HG03139 (cell line): ENCODE measurements at regions not wholly inside any gene's neighbourhood (a gene's known extent, or its start where the extent isn't known, plus 50 kb on each side); places are given as distances from the start of the nearest gene placed in this dataset.
"Not testable (repeated sequence)": the region's sequence is repeated elsewhere in the genome, so short reads cannot be mapped to it uniquely, and the experiment has no call there.

Experiments used
- ATAC-seq: cut with Tn5 transposase; IDR thresholded peaks from one replicate; pipeline ENCODE4 v1.9.1; 2021; ENCODE audit not compliant: unreplicated experiment

- no peak for ATAC-seq
These were observed 180.7 kb upstream of the IL15 start for GRCh38 chr4:141455651-141456050.

GRCh38 chr4:141457653-141458052, 178.7 kb upstream of the IL15 start:
- no peak for ATAC-seq

- ATAC-seq: no peak
These were observed 177.9 kb upstream of the IL15 start for GRCh38 chr4:141458501-141458900.

GRCh38 chr4:141459020-141459419, 177.4 kb upstream of the IL15 start:
- no peak for ATAC-seq

GRCh38 chr4:141462361-141462760, 174.0 kb upstream of the IL15 start:
- ATAC-seq: no peak

GRCh38 chr4:141463678-141464077, 172.7 kb upstream of the IL15 start:
- no peak for ATAC-seq

- no peak for ATAC-seq
These were observed 172.0 kb upstream of the IL15 start for GRCh38 chr4:141464366-141464765.

GRCh38 chr4:141465171-141465570, 171.2 kb upstream of the IL15 start:
- ATAC-seq: no peak

- no peak for ATAC-seq
These were observed 169.2 kb upstream of the IL15 start for GRCh38 chr4:141467225-141467624.

GRCh38 chr4:141469392-141469791, 167.0 kb upstream of the IL15 start:
- ATAC-seq: no peak

GRCh38 chr4:141473026-141473540, 163.3 kb upstream of the IL15 start:
- ATAC-seq: no peak

GRCh38 chr4:141473952-141474351, 162.4 kb upstream of the IL15 start:
- no peak for ATAC-seq

- ATAC-seq: no peak
These were observed 155.4 kb upstream of the IL15 start for GRCh38 chr4:141480950-141481349.

GRCh38 chr4:141484298-141484697, 152.1 kb upstream of the IL15 start:
- not testable (repeated sequence) for ATAC-seq

- ATAC-seq: no peak
These were observed 149.9 kb upstream of the IL15 start for GRCh38 chr4:141486375-141486997.

GRCh38 chr4:141497627-141498026, 138.8 kb upstream of the IL15 start:
- peak; percentile 64 for ATAC-seq

- ATAC-seq: no peak
These were observed 137.0 kb upstream of the IL15 start for GRCh38 chr4:141499261-141499853.

GRCh38 chr4:141501395-141501794, 135.0 kb upstream of the IL15 start:
- ATAC-seq: no peak

- ATAC-seq: no peak
These were observed 134.5 kb upstream of the IL15 start for GRCh38 chr4:141501931-141502330.

- no peak for ATAC-seq
These were observed 133.6 kb upstream of the IL15 start for GRCh38 chr4:141502755-141503154.

GRCh38 chr4:141503260-141503659, 133.1 kb upstream of the IL15 start:
- ATAC-seq: no peak

- ATAC-seq: no peak
These were observed 125.3 kb upstream of the IL15 start for GRCh38 chr4:141511055-141511454.

- ATAC-seq: no peak
These were observed 122.5 kb upstream of the IL15 start for GRCh38 chr4:141513866-141514265.
